ENCODE measurements at regions not wholly inside any gene's neighbourhood (a gene's known extent, or its start where the extent isn't known, plus 50 kb on each side); places are given as distances from the start of the nearest gene placed in this dataset.

GRCh38 chr5:52204310-52204709, 583.4 kb upstream of the ITGA1 start:
- no peaks in the 10 kb centered on the region for H3K4me1 Mint-ChIP-seq
- no peak overlapping the region for H3K27ac Mint-ChIP-seq (ENCODE audit: unreplicated experiment)
- DNase-seq (ENCODE audit: low read depth, low spot score): no peak
- H3K9me3 Mint-ChIP-seq: no peaks in the 10 kb centered on the region
- H3K27me3 Mint-ChIP-seq (ENCODE audit: low read depth): no peaks in the 10 kb centered on the region
- no peak for TF ChIP-seq CTCF (conservative IDR thresholded peaks at IDR 0.05)
- no peak overlapping the region for H3K4me3 Mint-ChIP-seq
- no peaks in the 10 kb centered on the region for H3K36me3 Mint-ChIP-seq (ENCODE audit: low read depth)

Measured in neural crest cell (in vitro differentiated cells).